ENCODE measurements at regions not wholly inside any gene's neighbourhood (a gene's known extent, or its start where the extent isn't known, plus 50 kb on each side); places are given as distances from the start of the nearest gene placed in this dataset.

DNA sequence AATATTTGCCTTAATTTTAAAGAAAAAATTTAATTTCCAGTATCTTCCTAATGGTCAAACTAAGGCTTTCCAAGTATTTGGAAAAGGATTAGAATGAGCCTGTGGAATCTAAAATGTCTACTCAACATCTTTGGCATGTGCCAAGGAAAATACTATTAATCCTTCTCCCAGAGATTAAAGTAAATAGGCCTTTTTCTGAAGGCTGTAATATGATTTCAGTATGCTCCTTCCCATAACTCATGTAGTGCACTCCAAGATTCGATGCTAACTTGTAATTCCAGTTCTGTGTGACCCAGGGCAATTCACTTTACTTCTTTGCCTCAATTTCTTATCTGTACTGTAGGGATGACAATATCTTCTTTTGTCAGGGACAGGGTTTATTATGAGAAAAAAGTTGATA, 196.9 kb downstream of the ZIC5 start:
- intact Hi-C loops (cut with DNase I; ENCODE audit: low total_unique reads): no loop called here
- H3K36me3 ChIP-seq: peaks cover 0 to 16% (median 0%) of the 10 kb centered on the region in 4 donors
- no peak for DNase-seq
- no peaks in the 10 kb centered on the region for H3K27me3 ChIP-seq
- no peaks in the 10 kb centered on the region for H3K4me1 ChIP-seq
- H3K9me3 ChIP-seq: no peaks in the 10 kb centered on the region
- 17 to 50% (median 19%) methylated on average over 1 of the region's 1 CpG for WGBS, 5 donors
- H3K27ac ChIP-seq: no peak overlapping the region
- no peak for TF ChIP-seq POLR2AphosphoS5 (IDR thresholded peaks at IDR 0.05)
- TF ChIP-seq, protein P1, sequence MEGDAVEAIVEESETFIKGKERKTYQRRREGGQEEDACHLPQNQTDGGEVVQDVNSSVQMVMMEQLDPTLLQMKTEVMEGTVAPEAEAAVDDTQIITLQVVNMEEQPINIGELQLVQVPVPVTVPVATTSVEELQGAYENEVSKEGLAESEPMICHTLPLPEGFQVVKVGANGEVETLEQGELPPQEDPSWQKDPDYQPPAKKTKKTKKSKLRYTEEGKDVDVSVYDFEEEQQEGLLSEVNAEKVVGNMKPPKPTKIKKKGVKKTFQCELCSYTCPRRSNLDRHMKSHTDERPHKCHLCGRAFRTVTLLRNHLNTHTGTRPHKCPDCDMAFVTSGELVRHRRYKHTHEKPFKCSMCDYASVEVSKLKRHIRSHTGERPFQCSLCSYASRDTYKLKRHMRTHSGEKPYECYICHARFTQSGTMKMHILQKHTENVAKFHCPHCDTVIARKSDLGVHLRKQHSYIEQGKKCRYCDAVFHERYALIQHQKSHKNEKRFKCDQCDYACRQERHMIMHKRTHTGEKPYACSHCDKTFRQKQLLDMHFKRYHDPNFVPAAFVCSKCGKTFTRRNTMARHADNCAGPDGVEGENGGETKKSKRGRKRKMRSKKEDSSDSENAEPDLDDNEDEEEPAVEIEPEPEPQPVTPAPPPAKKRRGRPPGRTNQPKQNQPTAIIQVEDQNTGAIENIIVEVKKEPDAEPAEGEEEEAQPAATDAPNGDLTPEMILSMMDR (IDR thresholded peaks at IDR 0.05): no peak
- no peak for TF ChIP-seq EP300 (IDR thresholded peaks at IDR 0.05)
- H3K4me3 ChIP-seq: no peak overlapping the region

DNA sequence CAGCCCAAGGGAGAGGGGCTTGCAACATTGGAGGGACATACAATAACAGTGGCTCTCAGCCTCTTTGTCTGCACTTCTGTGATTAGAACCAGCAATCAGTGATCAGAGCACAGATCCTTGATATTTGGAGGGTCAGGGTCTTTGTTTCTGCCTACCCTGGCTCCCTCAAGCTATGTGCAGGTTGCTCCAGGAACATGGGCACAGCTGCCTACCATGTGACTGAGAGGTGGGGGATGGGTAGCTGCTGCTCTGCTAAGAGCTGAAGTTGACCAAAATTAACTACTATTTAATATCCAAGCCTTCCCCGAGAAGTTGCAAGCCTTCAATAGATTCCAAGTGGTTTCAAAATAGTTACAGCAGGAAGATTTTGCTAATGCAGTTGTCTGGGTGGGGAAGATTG, 202.6 kb downstream of the ZIC5 start:
- 63 to 94% (median 76%) methylated on average over 1 of the region's 1 CpG for WGBS, 5 donors
- Histone ChIP-seq H3K27me3 (no peaks in the 10 kb centered on the region), H3K36me3 (peaks cover 0 to 12% (median 0%) of the 10 kb centered on the region in 4 donors), H3K4me3 (no peak overlapping the region), H3K27ac (no peak overlapping the region), H3K9me3 (peaks cover 0 to 37% (median 34%) of the 10 kb centered on the region in 4 donors), H3K4me1 (no peaks in the 10 kb centered on the region)
- intact Hi-C loops (cut with DNase I; ENCODE audit: low total_unique reads): no loop called here
- no peak for TF ChIP-seq EP300 (IDR thresholded peaks at IDR 0.05)
- TF ChIP-seq POLR2AphosphoS5 (IDR thresholded peaks at IDR 0.05): no peak
- TF ChIP-seq, protein P1 (IDR thresholded peaks at IDR 0.05): no peak
- TF ChIP-seq POLR2A (IDR thresholded peaks at IDR 0.05): no peak
- no peak for DNase-seq

DNA sequence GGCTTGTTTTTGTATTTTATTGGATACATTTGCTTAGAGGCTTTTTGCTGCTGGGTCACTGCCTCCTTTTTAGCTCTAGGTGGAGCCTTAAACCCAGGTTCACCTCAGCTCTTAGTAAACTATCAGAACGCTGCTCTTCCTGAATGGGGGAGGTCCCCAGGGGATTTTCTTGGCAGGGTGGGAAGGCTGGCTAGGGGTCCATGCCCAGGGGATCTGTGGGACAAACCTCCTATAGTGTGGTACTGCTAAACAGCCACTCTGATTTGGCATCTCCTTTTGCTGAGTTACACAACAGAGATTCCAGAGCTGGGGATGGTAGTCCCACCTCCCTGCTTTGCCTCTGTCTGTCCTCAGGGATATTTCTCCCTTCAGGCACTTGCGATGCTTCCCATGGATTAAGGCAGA, 204.9 kb downstream of the ZIC5 start:
- Histone ChIP-seq H3K27ac (no peak overlapping the region), H3K4me3 (no peak overlapping the region), H3K27me3 (no peaks in the 10 kb centered on the region), H3K9me3 (peaks cover 0 to 59% (median 40%) of the 10 kb centered on the region in 4 donors), H3K4me1 (no peaks in the 10 kb centered on the region), H3K36me3 (no peaks in the 10 kb centered on the region)
- 38 to 54% (median 47%) methylated on average over 2 of the region's 2 CpGs for whole genome bisulfite sequencing, 5 donors
- no peak for DNase-seq
- intact Hi-C loops (cut with DNase I; ENCODE audit: low total_unique reads): no loop called here
- TF ChIP-seq, protein P1 (IDR thresholded peaks at IDR 0.05): no peak
- no peak for TF ChIP-seq EP300 (IDR thresholded peaks at IDR 0.05)
- no peak for TF ChIP-seq POLR2A (IDR thresholded peaks at IDR 0.05)
- no peak for TF ChIP-seq POLR2AphosphoS5 (IDR thresholded peaks at IDR 0.05)

DNA sequence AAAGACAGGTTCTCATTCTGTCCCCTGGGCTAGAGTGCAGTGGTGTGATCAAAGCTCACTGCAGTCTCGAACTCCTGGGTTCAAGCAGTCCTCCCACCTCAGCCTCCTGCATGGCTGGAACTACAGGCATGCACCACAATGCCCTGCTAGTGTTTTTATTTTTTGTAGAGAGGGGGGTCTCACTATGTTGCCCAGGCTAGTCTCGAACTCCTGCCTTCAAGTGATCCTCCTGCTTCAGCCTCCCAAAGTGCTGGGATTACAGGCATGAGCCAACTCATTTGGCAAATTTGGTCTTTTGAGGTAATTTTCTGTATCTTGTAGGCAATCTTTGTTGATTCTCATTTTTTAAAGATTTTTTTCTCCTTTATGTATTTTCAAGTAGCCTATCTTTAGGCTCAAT, 205.7 kb downstream of the ZIC5 start:
- intact Hi-C loops (cut with DNase I; ENCODE audit: low total_unique reads): no loop called here
- Histone ChIP-seq H3K36me3 (no peaks in the 10 kb centered on the region), H3K27me3 (no peaks in the 10 kb centered on the region), H3K9me3 (peaks cover 0 to 67% (median 46%) of the 10 kb centered on the region in 4 donors), H3K4me3 (no peak overlapping the region), H3K27ac (no peak overlapping the region), H3K4me1 (no peaks in the 10 kb centered on the region)
- 76 to 95% (median 86%) methylated on average over 2 of the region's 2 CpGs for WGBS, 5 donors
- TF ChIP-seq POLR2A (IDR thresholded peaks at IDR 0.05): no peak
- TF ChIP-seq EP300 (IDR thresholded peaks at IDR 0.05): no peak
- no peak for DNase-seq

DNA sequence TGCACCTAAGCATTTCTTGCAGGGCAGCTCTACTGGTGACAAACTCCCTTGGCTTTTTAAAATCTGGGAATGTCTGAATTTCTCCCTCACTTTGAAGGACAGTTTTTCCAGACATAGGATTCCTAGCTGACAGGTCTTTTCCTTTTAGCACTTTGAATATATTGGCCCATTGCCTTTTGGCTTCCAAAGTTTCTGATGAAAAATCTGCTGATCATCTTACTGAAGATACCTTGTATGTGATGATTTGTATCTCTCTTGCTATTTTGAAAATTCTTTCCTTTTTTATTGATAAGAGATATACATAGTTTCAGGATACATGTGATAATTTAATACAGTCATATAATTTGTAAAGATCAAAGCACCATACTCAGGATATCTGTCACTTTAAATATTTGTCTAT, 211.1 kb downstream of the ZIC5 start:
- no peaks in the 10 kb centered on the region for H3K4me1 ChIP-seq
- H3K9me3 ChIP-seq: peaks cover 0 to 54% (median 35%) of the 10 kb centered on the region in 4 donors
- H3K27ac ChIP-seq: no peak overlapping the region
- DNase-seq: no peak
- H3K4me3 ChIP-seq: no peak overlapping the region
- intact Hi-C loops (cut with DNase I; ENCODE audit: low total_unique reads): no loop called here
- H3K27me3 ChIP-seq: no peaks in the 10 kb centered on the region
- TF ChIP-seq, protein P1 (IDR thresholded peaks at IDR 0.05): no peak
- TF ChIP-seq EP300 (IDR thresholded peaks at IDR 0.05) (no peak), POLR2A (IDR thresholded peaks at IDR 0.05) (no peak)
- no peaks in the 10 kb centered on the region for H3K36me3 ChIP-seq
